NT2/D1 (cell line): ENCODE measurements at regions not wholly inside any gene's neighbourhood (a gene's known extent, or its start where the extent isn't known, plus 50 kb on each side); places are given as distances from the start of the nearest gene placed in this dataset.

Experiments
- DNase-seq: peaks from one replicate; pipeline ENCODE4 v3.0.0-alpha.2; 2011; ENCODE audit warnings: low read depth, low spot score
- H3K27me3 ChIP-seq: 2 replicates; pipeline ENCODE4 v1.6.0; 2011; ENCODE audit warnings: mild to moderate bottlenecking; ENCODE audit not compliant: insufficient read length, insufficient read depth
- H3K36me3 ChIP-seq: 2 replicates; pipeline ENCODE4 v1.6.1; 2011; ENCODE audit warnings: mild to moderate bottlenecking, low read length, mixed read lengths; ENCODE audit not compliant: insufficient read depth, insufficient read length
- H3K4me1 ChIP-seq: 2 replicates; pipeline ENCODE4 v1.5.1; 2011; ENCODE audit not compliant: insufficient read depth, insufficient read length
- H3K4me3 ChIP-seq: 2 replicates; pipeline ENCODE4 v1.5.1; 2011; ENCODE audit warnings: low read depth; ENCODE audit not compliant: insufficient read length
- H3K9ac ChIP-seq: 2 replicates; pipeline ENCODE4 v1.6.0; 2011; ENCODE audit warnings: low read depth; ENCODE audit not compliant: insufficient read length
- H3K9me3 ChIP-seq: 2 replicates; pipeline ENCODE4 v1.5.1; 2011; ENCODE audit warnings: mild to moderate bottlenecking, low read length; ENCODE audit not compliant: insufficient read depth
- SUZ12 ChIP-seq: IDR thresholded peaks from 2 replicates; pipeline ENCODE4 v1.6.1; 2011; ENCODE audit not compliant: insufficient read length, insufficient read depth; ENCODE audit errors: extremely low read depth
- YY1 ChIP-seq: IDR thresholded peaks from 2 replicates; pipeline ENCODE4 v1.6.1; 2011; ENCODE audit not compliant: insufficient read length, insufficient read depth
- ZNF274 ChIP-seq: IDR thresholded peaks from 2 replicates; pipeline ENCODE4 v1.6.1; 2011; ENCODE audit warnings: mild to moderate bottlenecking, low read depth, low read length

DNA sequence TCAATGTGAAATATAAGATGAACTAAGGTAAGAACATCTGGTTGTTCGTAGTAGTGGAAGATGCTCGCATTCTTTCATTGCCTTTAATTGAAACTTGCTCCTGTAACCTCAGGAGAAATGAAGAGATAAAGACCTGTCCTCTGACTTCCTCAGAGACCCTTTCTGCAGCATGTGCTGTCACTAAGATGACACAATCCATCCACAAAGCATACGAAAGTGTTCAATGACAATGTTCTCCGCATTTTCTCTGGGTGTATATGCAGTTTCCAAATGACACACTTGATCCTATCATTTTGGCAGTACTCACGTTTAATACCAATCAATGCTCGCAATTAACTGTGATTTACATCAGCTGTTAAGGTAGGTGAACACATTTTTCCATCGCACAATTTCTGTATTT is 65.8 kb downstream of the PRL start:
- Histone ChIP-seq H3K9ac (no peak overlapping the region), H3K4me3 (no peak overlapping the region), H3K4me1 (no peaks in the 10 kb centered on the region), H3K9me3 (no peaks in the 10 kb centered on the region), H3K36me3 (no peaks in the 10 kb centered on the region), H3K27me3 (no peaks in the 10 kb centered on the region)
- no peak for TF ChIP-seq YY1
- TF ChIP-seq ZNF274: no peak
- TF ChIP-seq SUZ12: no peak
- DNase-seq: no peak

- Histone ChIP-seq H3K4me3 (no peak overlapping the region), H3K36me3 (no peaks in the 10 kb centered on the region), H3K9ac (no peak overlapping the region), H3K4me1 (no peaks in the 10 kb centered on the region), H3K27me3 (no peaks in the 10 kb centered on the region), H3K9me3 (no peaks in the 10 kb centered on the region)
- no peak for TF ChIP-seq ZNF274
- TF ChIP-seq SUZ12: no peak
- TF ChIP-seq YY1: no peak
- no peak for DNase-seq
Measured at GRCh38 chr6:22231616-22232015, 65.2 kb downstream of the PRL start.

DNA sequence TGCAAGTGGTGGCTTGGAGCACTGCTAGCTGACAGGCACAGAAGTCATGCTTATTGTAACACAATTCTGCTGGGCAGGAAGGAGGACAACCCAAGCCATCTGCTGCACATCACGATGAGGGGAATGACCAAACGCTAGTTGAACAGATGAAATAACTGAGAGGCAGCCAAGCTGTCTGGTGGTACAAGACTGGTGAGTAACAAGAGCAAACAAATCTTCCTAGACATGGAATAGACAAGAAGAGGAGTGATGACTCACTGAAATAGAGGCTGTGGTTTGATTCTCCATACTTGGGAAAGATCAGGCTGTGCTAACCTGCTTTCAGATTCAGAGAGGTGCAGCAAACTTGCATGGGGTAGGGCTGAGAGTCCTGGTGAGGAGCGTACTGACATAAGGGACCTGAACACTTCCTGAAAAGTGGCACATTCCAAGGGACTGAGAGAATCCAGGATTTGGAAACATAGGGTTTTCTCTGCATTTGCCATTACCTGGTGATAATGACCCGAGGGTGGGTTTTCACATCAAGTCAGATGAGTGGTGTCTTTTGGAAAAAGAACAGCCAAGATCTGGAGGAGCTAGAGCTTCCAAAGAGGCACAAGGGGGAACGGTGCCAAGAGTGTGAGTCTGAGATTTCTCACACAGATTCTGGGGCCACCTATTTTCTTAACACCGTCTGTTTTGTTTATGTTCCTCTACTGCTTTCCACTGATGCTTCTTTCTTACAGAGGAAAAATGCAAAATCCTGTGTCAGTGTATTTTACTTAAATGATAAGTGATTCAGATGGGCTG is 60.0 kb downstream of the PRL start:
- H3K9me3 ChIP-seq: no peaks in the 10 kb centered on the region
- no peak overlapping the region for H3K4me3 ChIP-seq
- no peaks in the 10 kb centered on the region for H3K27me3 ChIP-seq
- DNase-seq: no peak
- no peak overlapping the region for H3K9ac ChIP-seq
- H3K36me3 ChIP-seq: no peaks in the 10 kb centered on the region
- no peaks in the 10 kb centered on the region for H3K4me1 ChIP-seq
- no peak for TF ChIP-seq YY1
- no peak for TF ChIP-seq SUZ12
- no peak for TF ChIP-seq ZNF274
